GM19035 (cell line): ENCODE measurements at regions not wholly inside any gene's neighbourhood (a gene's known extent, or its start where the extent isn't known, plus 50 kb on each side); places are given as distances from the start of the nearest gene placed in this dataset.

Experiments used
- ATAC-seq: cut with Tn5 transposase; IDR thresholded peaks from one replicate; pipeline ENCODE4 v1.9.1; 2021; ENCODE audit not compliant: unreplicated experiment

- ATAC-seq = no peak
Measured at GRCh38 chr5:52710972-52711596, 76.6 kb upstream of the ITGA1 start.

DNA sequence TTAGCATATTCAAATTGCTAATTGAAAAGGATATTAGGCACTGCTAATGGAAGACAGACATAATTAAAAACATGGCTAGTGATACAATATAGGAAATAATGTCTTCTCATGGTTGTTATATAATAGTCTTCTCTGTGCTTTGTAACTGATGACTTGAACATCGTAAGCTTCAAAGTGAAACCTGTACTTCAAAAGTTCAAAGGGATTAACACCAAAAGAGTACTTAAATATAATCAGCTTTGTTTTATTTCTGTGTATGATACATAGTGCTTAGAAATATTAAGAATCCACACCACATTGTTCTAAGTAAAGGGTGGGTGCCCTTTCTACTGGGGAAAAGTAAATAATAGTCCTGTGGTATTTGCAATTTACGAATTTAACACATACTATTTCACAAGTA is 75.4 kb upstream of the ITGA1 start:
- no peak for ATAC-seq

- ATAC-seq = no peak
Measured at GRCh38 chr5:52725065-52725746, 62.5 kb upstream of the ITGA1 start.

DNA sequence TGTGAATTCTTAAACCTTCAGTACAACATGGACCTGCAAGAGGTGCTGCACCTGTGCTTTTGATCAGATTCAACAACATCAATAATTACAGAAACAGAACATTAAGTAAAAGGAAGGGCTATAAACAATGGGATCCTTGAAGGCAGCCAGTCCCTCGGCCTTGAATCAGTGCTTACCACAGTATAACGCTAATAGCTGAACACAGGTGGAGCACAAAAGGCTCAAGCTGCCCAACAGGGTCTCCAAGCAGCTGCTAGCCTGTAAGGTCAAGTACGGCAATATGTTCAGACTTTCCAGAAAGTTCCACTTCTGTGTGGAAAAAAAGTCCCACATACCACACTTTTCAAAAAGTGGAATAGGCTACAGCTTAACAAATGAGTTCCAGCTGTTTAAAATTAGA is 61.9 kb upstream of the ITGA1 start:
- ATAC-seq = no peak

DNA sequence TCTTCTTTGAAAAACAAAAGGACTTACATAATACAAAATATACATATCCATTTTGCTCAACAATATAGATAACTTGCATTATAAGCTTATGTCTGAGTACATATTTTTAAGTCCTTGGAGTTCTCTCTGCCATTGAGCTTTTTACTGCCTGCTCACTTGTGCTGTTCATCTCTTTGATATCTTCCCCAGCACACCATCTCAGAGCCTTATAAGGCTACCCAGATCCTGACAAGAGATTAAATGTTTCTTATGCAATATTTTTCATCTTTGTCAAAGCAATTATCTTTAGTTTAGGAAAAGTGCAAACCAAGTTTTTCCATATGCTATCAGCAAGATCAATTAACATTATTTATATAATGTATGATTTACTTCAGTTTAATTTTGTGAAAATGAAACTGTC is 60.7 kb upstream of the ITGA1 start:
- no peak for ATAC-seq

- ATAC-seq = no peak
Measured at GRCh38 chr5:52727576-52727975, 60.1 kb upstream of the ITGA1 start.

- no peak for ATAC-seq
Measured at GRCh38 chr5:52728224-52728623, 59.5 kb upstream of the ITGA1 start.

- no peak for ATAC-seq
Measured at GRCh38 chr5:52728686-52729085, 59.0 kb upstream of the ITGA1 start.

- no peak for ATAC-seq
Measured at GRCh38 chr5:52731274-52732027, 56.3 kb upstream of the ITGA1 start.

- ATAC-seq = no peak
Measured at GRCh38 chr5:52734557-52734956, 53.2 kb upstream of the ITGA1 start.

- ATAC-seq = no peak
Measured at GRCh38 chr5:52735139-52735538, 52.6 kb upstream of the ITGA1 start.
